Thyroid gland (tissue), 4 donors: ENCODE measurements at regions not wholly inside any gene's neighbourhood (a gene's known extent, or its start where the extent isn't known, plus 50 kb on each side); places are given as distances from the start of the nearest gene placed in this dataset.
"Not testable (repeated sequence)": the region's sequence is repeated elsewhere in the genome, so short reads cannot be mapped to it uniquely, and the experiment has no call there.

Experiments used
- POLR2A ChIP-seq, 2 donors: fragments of 450-650 bp; IDR thresholded peaks; one replicate each; pipeline ENCODE4 v1.6.1; 2017; ENCODE audit warnings: antibody characterized with exemption in 2 of 2, mild to moderate bottlenecking in 2 of 2, moderate library complexity in 1 of 2
- TF ChIP-seq, protein P1 (sequence below), 6 experiments: fragments of 200-600 bp in 3 of 6; fragments of 450-650 bp in 3 of 6; sonication (generic) in 3 of 6; IDR thresholded peaks; one replicate each; pipeline ENCODE4 v1.5.1; 2016 to 2019; ENCODE audit warnings: antibody characterized with exemption in 6 of 6, mild to moderate bottlenecking in 2 of 6, inconsistent platforms in 1 of 6, moderate library complexity in 1 of 6

- TF ChIP-seq, protein P1, sequence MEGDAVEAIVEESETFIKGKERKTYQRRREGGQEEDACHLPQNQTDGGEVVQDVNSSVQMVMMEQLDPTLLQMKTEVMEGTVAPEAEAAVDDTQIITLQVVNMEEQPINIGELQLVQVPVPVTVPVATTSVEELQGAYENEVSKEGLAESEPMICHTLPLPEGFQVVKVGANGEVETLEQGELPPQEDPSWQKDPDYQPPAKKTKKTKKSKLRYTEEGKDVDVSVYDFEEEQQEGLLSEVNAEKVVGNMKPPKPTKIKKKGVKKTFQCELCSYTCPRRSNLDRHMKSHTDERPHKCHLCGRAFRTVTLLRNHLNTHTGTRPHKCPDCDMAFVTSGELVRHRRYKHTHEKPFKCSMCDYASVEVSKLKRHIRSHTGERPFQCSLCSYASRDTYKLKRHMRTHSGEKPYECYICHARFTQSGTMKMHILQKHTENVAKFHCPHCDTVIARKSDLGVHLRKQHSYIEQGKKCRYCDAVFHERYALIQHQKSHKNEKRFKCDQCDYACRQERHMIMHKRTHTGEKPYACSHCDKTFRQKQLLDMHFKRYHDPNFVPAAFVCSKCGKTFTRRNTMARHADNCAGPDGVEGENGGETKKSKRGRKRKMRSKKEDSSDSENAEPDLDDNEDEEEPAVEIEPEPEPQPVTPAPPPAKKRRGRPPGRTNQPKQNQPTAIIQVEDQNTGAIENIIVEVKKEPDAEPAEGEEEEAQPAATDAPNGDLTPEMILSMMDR (IDR thresholded peaks at IDR 0.05), result not testable (repeated sequence)
- not testable (repeated sequence) for TF ChIP-seq POLR2A (IDR thresholded peaks at IDR 0.05)
Measured at GRCh38 chr4:174045829-174046228, 237.6 kb downstream of the FBXO8 start.
